ENCODE measurements at regions not wholly inside any gene's neighbourhood (a gene's known extent, or its start where the extent isn't known, plus 50 kb on each side); places are given as distances from the start of the nearest gene placed in this dataset.

GRCh38 chr15:60116456-60117089 lies 112.5 kb downstream of the FOXB1 start:
- Histone ChIP-seq H3K27ac (replicated peaks) (no peak overlapping the region), H3K4me3 (replicated peaks; ENCODE audit: insufficient read depth, low read length) (no peak overlapping the region), H3K27me3 (ENCODE audit: insufficient read depth, poor library complexity, severe bottlenecking) (no peaks in the 10 kb centered on the region)
- TF ChIP-seq CTCF (IDR thresholded peaks at IDR 0.05; ENCODE audit: insufficient read depth, low read length) (no peak), GABPA (IDR thresholded peaks at IDR 0.05; ENCODE audit: low read depth) (no peak), SPI1 (IDR thresholded peaks at IDR 0.05; ENCODE audit: borderline replicate concordance, low read depth) (no peak), REST (IDR thresholded peaks at IDR 0.05; ENCODE audit: insufficient replicate concordance, low read depth) (no peak), POLR2AphosphoS5 (IDR thresholded peaks at IDR 0.05; ENCODE audit: low read depth) (no peak)
- DNase-seq (ENCODE audit: low read depth in 1 of 2, low spot score in 1 of 2) = no peak

GRCh38 chr15:60118146-60118545 lies 114.0 kb downstream of the FOXB1 start:
- no peak overlapping the region for H3K4me3 ChIP-seq (replicated peaks; ENCODE audit: insufficient read depth, low read length)

GRCh38 chr15:60118626-60119025 lies 114.5 kb downstream of the FOXB1 start:
- TF ChIP-seq GABPA (IDR thresholded peaks at IDR 0.05; ENCODE audit: low read depth) (no peak), SPI1 (IDR thresholded peaks at IDR 0.05; ENCODE audit: borderline replicate concordance, low read depth) (no peak), POLR2AphosphoS5 (IDR thresholded peaks at IDR 0.05; ENCODE audit: low read depth) (no peak), REST (IDR thresholded peaks at IDR 0.05; ENCODE audit: insufficient replicate concordance, low read depth) (no peak), CTCF (IDR thresholded peaks at IDR 0.05; ENCODE audit: insufficient read depth, low read length) (no peak)
- no peak overlapping the region for H3K4me3 ChIP-seq (replicated peaks; ENCODE audit: insufficient read depth, low read length)
- DNase-seq (ENCODE audit: low read depth in 1 of 2, low spot score in 1 of 2) = no peak
- H3K27me3 ChIP-seq (ENCODE audit: insufficient read depth, poor library complexity, severe bottlenecking) = no peaks in the 10 kb centered on the region
- no peak overlapping the region for H3K27ac ChIP-seq (replicated peaks)

More at GRCh38 chr15:60118146-60118545, 114.0 kb downstream of the FOXB1 start:
- no peak overlapping the region for H3K27ac ChIP-seq (replicated peaks)
- TF ChIP-seq REST (IDR thresholded peaks at IDR 0.05; ENCODE audit: insufficient replicate concordance, low read depth) = no peak
- no peak for TF ChIP-seq SPI1 (IDR thresholded peaks at IDR 0.05; ENCODE audit: borderline replicate concordance, low read depth)
- H3K27me3 ChIP-seq (ENCODE audit: insufficient read depth, poor library complexity, severe bottlenecking) = no peaks in the 10 kb centered on the region
- DNase-seq (ENCODE audit: low read depth in 1 of 2, low spot score in 1 of 2) = no peak

Data from HL-60 (cell line).